ENCODE measurements at regions not wholly inside any gene's neighbourhood (a gene's known extent, or its start where the extent isn't known, plus 50 kb on each side); places are given as distances from the start of the nearest gene placed in this dataset.
"Not testable (repeated sequence)": the region's sequence is repeated elsewhere in the genome, so short reads cannot be mapped to it uniquely, and the experiment has no call there.

GRCh38 chrX:13378562-13379518 lies 59.0 kb upstream of the ATXN3L start:
- DNase-seq = peak in 2 of 3 donors; percentile 15 to 29

- DNase-seq = no peak
Observed at GRCh38 chrX:13377550-13377934, 57.7 kb upstream of the ATXN3L start.

- DNase-seq = no peak
Observed at GRCh38 chrX:13376857-13377549, 57.1 kb upstream of the ATXN3L start.

- not testable (repeated sequence) for DNase-seq
Observed at GRCh38 chrX:13375596-13375995, 55.7 kb upstream of the ATXN3L start.

- DNase-seq = no peak
Observed at GRCh38 chrX:13374364-13374763, 54.5 kb upstream of the ATXN3L start.

- peak; percentile 30 to 60 (median 43) for DNase-seq
Observed at GRCh38 chrX:13373431-13374187, 53.8 kb upstream of the ATXN3L start.

- no peak for DNase-seq
Observed at GRCh38 chrX:13373027-13373426, 53.2 kb upstream of the ATXN3L start.

- no peak for DNase-seq
Observed at GRCh38 chrX:13372203-13372980, 52.5 kb upstream of the ATXN3L start.

GRCh38 chrX:13371186-13371585 lies 51.3 kb upstream of the ATXN3L start:
- DNase-seq = no peak

- no peak for DNase-seq
Observed at GRCh38 chrX:13370713-13371112, 50.9 kb upstream of the ATXN3L start.

Data from suppressor macrophage treated with lipopolysaccharide for 1 hour (primary cell).